ENCODE measurements at regions not wholly inside any gene's neighbourhood (a gene's known extent, or its start where the extent isn't known, plus 50 kb on each side); places are given as distances from the start of the nearest gene placed in this dataset.
"Not testable (repeated sequence)": the region's sequence is repeated elsewhere in the genome, so short reads cannot be mapped to it uniquely, and the experiment has no call there.

DNA sequence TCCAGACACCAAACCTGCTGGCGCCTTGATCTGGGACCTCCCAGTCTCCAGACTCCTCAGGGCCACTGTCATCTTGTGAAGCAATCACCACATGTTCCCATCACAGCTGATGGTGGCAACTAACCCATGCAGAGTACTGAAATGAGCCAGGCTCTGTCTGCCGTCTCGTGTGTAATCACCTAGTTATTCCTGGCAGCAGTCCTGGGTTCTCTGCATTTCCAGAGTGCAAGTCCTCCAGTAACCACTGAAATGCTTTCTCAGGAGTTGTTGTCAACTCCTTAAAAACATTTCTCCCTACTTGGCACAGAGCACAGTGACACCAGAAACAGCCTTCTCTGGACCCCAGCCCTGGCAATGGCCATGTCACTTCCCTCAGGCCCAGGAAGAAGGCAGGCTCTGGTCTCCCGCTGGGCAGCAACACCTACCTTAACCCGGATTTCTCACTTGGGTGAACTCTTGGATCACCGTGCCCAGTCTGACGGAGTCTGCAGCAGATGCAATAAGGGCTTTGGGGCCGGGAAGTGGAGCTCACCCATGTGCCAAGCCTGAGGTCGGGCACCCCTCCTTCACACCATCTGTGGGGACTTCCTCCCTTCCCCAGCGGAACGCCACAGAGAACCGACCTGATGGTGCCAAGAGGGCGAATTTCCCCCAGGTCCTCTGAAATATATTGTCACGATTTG is 189.5 kb upstream of the NPAP1 start:
- FAIRE-seq = not testable (repeated sequence)

DNA sequence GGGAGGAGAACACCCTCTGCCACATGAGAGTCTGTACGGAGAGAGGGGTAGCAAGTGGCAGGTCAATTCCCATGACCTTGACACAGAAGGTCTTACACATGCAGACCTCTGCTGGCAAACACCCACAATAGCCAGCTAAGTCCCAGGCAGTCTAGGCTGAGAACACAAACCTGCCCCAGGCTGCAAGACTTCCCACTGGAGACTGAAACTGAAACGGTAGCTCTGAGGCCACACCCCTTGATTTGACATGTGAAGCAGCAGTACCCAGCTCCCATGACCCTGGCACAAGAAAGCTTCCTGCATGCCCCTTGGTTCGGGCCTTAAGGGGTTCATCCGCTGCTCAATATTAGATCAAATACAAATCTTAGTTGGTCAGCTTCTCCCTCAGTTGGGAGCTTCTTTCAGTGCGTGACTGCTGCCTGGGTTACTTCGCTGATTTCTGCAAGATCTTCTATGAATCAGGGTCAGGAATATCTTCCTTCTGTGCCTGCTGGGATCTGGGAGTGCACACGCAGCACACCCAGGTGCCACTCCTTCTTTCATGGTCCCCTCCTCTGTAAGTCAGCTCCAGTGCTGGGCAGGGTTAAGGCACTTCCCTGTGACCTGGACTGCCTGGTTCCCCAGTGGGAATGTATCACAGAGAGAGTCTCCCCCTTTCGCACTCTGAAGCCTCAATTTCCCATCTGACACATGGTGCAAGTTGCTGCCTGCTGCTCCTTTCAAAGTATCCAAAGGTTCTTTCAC is 187.2 kb upstream of the NPAP1 start:
- not testable (repeated sequence) for FAIRE-seq

More for the DNA sequence above, 189.5 kb upstream of the NPAP1 start:
- DNase-seq (ENCODE audit: low spot score) = not testable (repeated sequence)

DNA sequence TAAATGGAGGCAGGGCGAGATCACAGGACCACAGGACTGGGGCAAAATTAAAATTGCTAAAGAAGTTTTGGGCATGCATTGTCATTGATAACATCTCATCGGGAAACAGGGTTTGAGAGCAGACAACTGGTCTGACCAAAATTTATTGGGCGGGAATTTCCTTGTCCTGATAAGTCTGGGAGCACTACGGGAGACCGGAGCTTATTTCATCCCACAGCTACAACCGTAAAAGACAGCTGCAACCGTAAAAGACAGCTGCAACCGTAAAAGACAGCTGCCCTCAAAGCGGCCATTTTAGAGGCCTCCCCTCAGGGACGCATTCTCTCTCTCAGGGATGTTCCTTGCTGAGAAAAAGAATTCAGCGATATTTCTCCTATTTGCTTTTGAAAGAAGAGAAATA is 170.4 kb upstream of the NPAP1 start:
- DNase-seq (ENCODE audit: low spot score); FAIRE-seq: not testable (repeated sequence)

More for the DNA sequence above, 187.2 kb upstream of the NPAP1 start:
- DNase-seq (ENCODE audit: low spot score) = not testable (repeated sequence)

DNA sequence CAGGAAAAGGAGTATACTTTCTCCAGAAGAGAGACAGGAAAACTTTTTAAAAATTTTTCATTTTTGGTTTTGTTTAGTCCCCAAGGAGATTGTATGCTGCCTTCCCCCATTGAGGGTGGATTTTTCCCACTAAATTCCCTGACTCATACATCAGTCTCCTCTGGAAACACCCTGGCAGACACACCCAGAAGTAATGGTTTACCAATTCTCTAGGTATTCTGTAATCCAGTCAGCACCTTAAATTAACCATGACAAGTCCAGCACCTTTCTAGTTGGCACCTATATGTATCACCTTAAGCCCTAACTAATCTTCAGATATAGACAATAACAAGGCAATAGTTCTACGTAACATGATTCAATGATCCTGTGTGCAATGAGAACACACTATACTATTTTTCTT is 165.9 kb upstream of the NPAP1 start:
- DNase-seq (ENCODE audit: low spot score); FAIRE-seq: not testable (repeated sequence)

DNA sequence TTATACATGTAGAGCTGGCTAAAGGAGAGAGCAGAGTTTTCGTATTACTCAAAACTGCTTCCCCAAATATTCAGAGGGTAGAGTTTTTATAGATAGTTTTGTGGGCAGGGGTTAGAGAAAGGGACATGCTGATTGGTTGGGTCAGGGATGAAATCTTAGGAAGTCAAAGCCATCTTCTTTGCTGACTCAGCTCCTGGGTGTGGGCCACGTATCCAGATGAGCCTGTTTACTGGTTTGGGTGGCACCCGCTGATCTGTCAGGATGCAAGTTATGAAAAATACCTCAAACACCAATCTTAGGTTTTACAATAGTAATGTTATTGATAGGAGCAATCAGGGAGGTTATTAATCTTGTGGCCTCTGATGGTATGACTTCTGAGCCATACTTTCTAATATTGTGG is 164.0 kb upstream of the NPAP1 start:
- not testable (repeated sequence) for FAIRE-seq

DNA sequence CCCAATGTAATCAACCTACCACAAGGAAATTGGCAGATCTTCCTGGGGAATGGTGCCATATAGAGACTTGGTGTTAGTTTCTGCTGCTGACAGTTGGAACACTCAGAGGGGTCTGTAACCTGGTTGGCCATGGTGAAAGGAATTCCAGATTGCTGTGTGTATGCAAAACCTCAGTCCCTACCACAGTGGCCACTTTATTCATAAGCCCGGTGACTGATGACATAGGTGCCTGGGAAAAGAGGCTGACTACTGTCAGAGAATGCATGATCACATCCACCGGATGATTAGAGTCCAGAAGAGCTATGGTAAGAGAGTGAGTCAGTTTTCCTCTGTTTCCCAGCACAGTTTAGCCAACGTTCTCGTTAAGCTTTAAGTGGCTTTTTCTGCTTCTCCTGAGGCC is 156.8 kb upstream of the NPAP1 start:
- not testable (repeated sequence) for DNase-seq (ENCODE audit: low spot score); FAIRE-seq

More for the DNA sequence above, 164.0 kb upstream of the NPAP1 start:
- DNase-seq (ENCODE audit: low spot score) = not testable (repeated sequence)

DNA sequence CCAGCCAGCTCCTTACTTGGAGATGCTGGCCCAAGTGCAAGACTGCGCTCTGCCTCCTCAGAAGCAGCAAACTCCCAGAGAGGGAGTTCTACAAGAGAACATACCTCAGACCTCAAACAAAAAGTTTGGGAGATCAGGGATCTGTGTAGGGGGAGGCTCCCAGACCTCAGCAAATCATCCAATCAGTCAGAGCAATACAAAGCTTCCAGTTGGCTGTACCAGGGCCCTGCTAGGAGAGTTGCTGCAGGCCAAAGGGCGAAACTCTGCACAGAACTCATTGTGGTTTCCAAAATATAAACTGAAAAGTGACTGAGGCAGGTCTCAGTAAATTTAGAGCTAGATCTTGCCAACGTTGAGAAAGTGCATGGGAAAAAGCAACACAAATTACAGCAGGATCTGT is 144.3 kb upstream of the NPAP1 start:
- FAIRE-seq; DNase-seq (ENCODE audit: low spot score): not testable (repeated sequence)

DNA sequence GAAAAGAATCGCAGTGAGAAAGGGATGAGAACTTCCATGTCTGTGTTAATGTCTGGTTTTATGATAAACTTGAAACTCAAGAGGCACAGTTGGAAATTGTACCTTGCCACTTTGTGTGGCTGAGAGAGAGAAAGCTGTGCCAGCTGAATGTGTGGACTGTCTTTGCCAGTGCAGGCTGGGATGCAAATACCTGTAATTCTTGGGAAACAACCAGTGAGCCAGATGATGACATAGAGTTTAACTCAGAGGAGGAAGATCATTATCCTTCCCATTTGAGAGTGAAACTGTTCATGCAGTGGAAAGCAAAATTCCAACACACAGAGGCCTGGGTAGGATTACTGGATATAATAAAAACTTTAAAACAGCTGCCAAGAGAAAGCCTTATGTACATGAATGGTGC is 141.5 kb upstream of the NPAP1 start:
- DNase-seq (ENCODE audit: low spot score); FAIRE-seq: not testable (repeated sequence)

DNA sequence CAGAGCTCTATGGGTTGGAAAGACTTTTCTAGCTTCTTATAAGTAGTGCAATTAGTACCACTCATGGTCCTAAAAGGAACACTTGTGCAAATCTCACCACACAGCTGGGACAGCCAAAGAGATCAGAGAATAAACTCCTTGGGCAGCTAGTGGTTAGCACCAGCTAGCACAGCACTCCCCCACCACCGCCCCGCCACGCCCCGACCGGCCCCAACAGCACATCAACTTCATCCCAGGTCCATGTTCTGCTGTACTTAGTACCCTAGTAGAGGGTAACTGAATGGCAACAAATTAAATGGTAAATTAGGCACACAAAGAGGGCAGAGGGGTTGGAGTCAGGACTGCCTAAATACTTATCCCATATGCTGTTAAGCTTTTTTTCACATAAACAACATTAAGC is 118.3 kb upstream of the NPAP1 start:
- FAIRE-seq; DNase-seq (ENCODE audit: low spot score): not testable (repeated sequence)

DNA sequence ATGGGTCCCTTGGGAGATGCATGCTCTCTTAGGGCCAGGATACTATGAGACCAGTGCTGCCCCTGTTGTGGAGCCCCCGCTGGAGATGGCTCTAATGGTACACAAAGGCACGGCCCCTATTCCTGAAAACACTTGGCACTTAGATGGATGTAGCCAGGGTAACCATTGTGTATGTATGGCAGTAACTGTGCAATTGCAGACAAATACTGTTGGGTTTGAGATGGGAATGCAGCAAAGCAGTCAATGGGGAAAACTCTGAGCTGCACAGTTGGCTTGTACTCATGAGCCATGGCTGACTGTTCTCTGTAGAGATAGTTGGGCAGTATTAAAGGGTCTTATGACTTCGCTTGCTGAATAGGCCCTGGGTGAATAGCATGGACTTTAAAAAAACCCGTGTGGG is 67.9 kb upstream of the NPAP1 start:
- DNase-seq (ENCODE audit: low spot score) (no peak), FAIRE-seq (no peak)

DNA sequence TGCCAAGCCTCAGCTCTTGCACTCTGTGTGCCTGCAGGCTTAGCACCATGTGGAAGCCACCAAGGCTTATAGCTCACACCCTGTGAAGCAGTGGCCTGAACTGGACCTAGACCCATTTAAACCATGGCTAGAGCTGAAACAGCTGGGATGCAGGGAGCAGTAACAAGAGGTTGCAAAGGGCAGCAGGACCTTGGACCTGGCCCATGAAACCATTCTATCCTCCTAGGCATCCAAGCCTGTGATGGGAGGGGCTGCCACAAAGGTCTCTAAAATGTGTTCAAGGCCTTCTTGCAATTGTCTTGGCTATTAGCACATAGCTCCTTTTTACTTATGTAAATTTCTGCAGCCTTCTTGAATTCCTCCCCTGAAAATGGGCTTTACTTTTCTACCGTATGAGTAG is 57.9 kb upstream of the NPAP1 start:
- DNase-seq (ENCODE audit: low spot score) (no peak), FAIRE-seq (no peak)

DNA sequence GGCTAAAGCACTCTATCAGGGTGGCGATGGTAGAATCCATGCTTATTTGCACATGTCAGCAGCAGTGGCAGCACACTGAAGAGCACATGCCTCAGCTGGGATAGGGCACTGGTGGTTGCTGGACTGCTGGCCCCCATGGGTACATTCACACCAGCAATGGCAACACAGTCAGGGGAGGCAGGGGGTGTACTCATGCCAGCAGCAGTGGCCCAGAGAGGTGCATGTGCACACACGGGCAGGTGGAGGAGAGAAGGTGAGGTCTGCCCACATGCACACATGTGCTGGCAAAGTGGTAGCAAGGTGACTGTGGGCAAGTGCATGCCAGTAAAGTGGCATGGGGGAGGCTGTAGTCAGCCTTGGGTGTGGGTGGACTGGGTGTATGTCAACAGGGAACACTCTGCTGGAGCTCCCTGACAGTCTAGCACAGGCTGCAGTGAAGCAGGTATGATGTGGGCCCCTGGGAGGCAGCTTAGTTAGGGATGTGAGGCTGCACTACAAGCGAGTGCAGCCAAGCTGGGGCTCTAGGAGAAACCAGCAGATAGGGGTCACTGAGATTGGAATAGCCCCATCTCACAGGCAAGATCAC is 53.9 kb upstream of the NPAP1 start:
- FAIRE-seq = no peak
- DNase-seq (ENCODE audit: low spot score) = no peak
